Parathyroid adenoma (tissue), 2 donors: ENCODE measurements at regions not wholly inside any gene's neighbourhood (a gene's known extent, or its start where the extent isn't known, plus 50 kb on each side); places are given as distances from the start of the nearest gene placed in this dataset.
"Not testable (repeated sequence)": the region's sequence is repeated elsewhere in the genome, so short reads cannot be mapped to it uniquely, and the experiment has no call there.

Experiments used
- H2AFZ ChIP-seq: fragments of 300-600 bp; sonication (generic); one replicate; pipeline ENCODE4 v1.7.0; 2017; ENCODE audit warnings: antibody characterized with exemption, mild to moderate bottlenecking
- H3K27ac ChIP-seq: fragments of 300-600 bp; sonication (generic); one replicate; pipeline ENCODE4 v1.7.0; 2017
- H3K27me3 ChIP-seq: fragments of 300-600 bp; sonication (generic); one replicate; pipeline ENCODE4 v1.7.0; 2017; ENCODE audit warnings: low read length; ENCODE audit not compliant: control insufficient read depth, insufficient read depth
- H3K36me3 ChIP-seq: fragments of 300-600 bp; sonication (generic); one replicate; pipeline ENCODE4 v1.7.0; 2017; ENCODE audit warnings: low read length; ENCODE audit not compliant: control insufficient read depth, insufficient read depth
- H3K4me1 ChIP-seq: fragments of 300-600 bp; sonication (generic); one replicate; pipeline ENCODE4 v1.7.0; 2017; ENCODE audit warnings: control low read depth
- H3K4me2 ChIP-seq: fragments of 300-600 bp; sonication (generic); one replicate; pipeline ENCODE4 v1.7.0; 2017; ENCODE audit warnings: low read length
- H3K4me3 ChIP-seq: fragments of 300-600 bp; sonication (generic); one replicate; pipeline ENCODE4 v1.7.0; 2017; ENCODE audit warnings: low read depth, low read length
- H3K79me2 ChIP-seq: fragments of 300-600 bp; sonication (generic); one replicate; pipeline ENCODE4 v1.7.0; 2017; ENCODE audit warnings: control low read depth
- H3K9ac ChIP-seq: fragments of 300-600 bp; sonication (generic); one replicate; pipeline ENCODE4 v1.7.0; 2017; ENCODE audit warnings: mild to moderate bottlenecking
- H3K9me3 ChIP-seq: fragments of 300-600 bp; sonication (generic); one replicate; pipeline ENCODE4 v1.7.0; 2017; ENCODE audit warnings: low read length; ENCODE audit not compliant: control insufficient read depth
- TF ChIP-seq, protein P1 (sequence below): fragments of 300-600 bp; sonication (generic); IDR thresholded peaks from one replicate; pipeline ENCODE4 v1.7.0; 2017; ENCODE audit warnings: antibody characterized with exemption, mild to moderate bottlenecking
- donor health status: primary hyperparathyroidism.

DNA sequence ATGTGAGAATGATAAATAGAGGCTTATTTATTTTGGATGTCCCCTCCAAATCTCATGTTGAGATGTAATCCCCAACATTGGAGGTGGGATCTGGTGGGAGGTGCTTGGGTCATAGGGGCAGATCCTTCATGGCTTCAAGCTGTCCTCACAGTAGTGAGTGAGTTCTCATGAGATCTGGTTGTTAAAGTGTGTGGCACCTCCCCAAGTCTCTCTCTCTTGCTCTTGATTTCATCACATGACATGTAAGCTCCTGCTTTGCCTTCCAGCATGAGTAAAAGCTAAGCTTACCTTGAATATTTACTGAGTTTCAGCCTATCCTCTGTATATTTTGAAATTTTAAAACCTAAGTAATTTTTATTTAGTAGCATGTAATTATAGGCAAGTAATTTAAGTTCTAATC lies 444.9 kb downstream of the ARL4A start:
- H3K27me3 ChIP-seq: no peaks in the 10 kb centered on the region
- H3K9ac ChIP-seq: no peak overlapping the region
- TF ChIP-seq, protein P1, sequence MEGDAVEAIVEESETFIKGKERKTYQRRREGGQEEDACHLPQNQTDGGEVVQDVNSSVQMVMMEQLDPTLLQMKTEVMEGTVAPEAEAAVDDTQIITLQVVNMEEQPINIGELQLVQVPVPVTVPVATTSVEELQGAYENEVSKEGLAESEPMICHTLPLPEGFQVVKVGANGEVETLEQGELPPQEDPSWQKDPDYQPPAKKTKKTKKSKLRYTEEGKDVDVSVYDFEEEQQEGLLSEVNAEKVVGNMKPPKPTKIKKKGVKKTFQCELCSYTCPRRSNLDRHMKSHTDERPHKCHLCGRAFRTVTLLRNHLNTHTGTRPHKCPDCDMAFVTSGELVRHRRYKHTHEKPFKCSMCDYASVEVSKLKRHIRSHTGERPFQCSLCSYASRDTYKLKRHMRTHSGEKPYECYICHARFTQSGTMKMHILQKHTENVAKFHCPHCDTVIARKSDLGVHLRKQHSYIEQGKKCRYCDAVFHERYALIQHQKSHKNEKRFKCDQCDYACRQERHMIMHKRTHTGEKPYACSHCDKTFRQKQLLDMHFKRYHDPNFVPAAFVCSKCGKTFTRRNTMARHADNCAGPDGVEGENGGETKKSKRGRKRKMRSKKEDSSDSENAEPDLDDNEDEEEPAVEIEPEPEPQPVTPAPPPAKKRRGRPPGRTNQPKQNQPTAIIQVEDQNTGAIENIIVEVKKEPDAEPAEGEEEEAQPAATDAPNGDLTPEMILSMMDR: no peak
- H3K27ac ChIP-seq: no peak overlapping the region
- H2AFZ ChIP-seq: no peak overlapping the region
- H3K4me1 ChIP-seq: no peaks in the 10 kb centered on the region
- no peaks in the 10 kb centered on the region for H3K36me3 ChIP-seq
- H3K79me2 ChIP-seq: no peaks in the 10 kb centered on the region
- H3K4me3 ChIP-seq: no peak overlapping the region
- H3K9me3 ChIP-seq: no peaks in the 10 kb centered on the region
- no peak overlapping the region for H3K4me2 ChIP-seq

DNA sequence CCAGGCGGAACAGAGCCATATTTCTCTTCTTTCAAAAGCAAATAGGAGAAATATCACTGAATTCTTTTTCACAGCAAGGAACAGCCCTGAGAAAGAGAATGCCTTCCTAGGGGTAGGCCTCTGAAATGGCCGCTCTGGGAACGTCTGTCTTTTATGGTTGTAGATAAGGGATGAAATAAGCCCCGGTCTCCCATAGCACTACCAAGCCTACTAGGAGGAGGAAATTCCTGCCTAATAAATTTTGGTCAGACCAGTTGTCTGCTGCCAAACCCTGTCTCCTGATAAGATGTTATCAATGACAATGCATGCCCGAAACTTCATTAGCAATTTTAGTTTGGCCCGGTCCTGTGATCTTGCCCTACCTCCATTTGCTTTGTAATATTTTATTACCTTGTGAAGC lies 448.9 kb downstream of the ARL4A start:
- not testable (repeated sequence) for H3K9me3 ChIP-seq

DNA sequence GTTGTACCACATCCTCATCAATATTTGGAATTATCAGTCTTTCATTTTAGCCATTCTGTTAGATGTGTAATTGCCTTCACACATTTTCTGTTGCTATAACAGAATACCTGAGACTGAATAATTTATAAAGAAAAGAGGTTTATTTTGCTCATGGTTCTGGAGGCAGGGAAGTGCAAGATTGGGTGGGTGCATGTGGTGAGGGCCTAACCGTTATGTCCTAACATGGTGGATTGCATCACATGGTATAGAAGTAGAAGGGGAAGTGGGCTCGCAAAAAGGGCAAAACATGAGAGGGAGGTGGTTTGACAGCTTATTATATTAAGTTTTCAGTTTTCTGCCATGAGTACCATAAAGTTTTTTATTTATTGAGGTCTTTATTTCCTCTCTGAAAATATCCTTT lies 452.0 kb downstream of the ARL4A start:
- TF ChIP-seq, protein P1: no peak
- Histone ChIP-seq H3K4me1 (no peaks in the 10 kb centered on the region), H3K4me3 (no peak overlapping the region), H3K79me2 (no peaks in the 10 kb centered on the region), H2AFZ (no peak overlapping the region), H3K9ac (no peak overlapping the region), H3K4me2 (no peak overlapping the region), H3K27me3 (no peaks in the 10 kb centered on the region), H3K36me3 (no peaks in the 10 kb centered on the region), H3K9me3 (no peaks in the 10 kb centered on the region), H3K27ac (no peak overlapping the region)

More for the DNA sequence above, 448.9 kb downstream of the ARL4A start:
- H3K4me1 ChIP-seq, H3K79me2 ChIP-seq, H3K4me3 ChIP-seq, H3K9ac ChIP-seq, H3K4me2 ChIP-seq, H2AFZ ChIP-seq, H3K27me3 ChIP-seq, H3K27ac ChIP-seq, H3K36me3 ChIP-seq: not testable (repeated sequence)

DNA sequence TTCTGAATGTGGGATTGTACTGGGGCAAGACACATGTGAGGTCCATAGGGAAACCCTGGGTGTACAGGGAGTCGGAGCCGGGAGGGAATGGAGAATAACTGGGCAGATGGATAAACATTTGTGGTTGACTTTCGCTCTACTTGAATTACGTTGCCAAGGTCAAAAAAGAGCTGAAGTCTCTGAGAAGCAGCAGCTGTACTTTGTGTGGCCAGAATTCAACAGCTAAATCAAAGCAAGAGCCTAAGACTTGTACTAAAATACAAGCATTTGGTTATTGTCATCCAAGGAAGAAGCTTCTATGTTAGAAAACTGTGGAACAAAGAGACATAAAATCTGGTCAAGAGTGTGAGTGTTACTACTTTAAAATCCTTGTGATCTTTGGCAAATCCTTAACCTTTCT lies 457.2 kb downstream of the ARL4A start:
- Histone ChIP-seq H3K36me3 (no peaks in the 10 kb centered on the region), H3K27me3 (no peaks in the 10 kb centered on the region), H3K4me3 (no peak overlapping the region), H3K27ac (no peak overlapping the region), H3K9me3 (no peaks in the 10 kb centered on the region), H3K4me2 (no peak overlapping the region), H3K79me2 (no peaks in the 10 kb centered on the region), H2AFZ (no peak overlapping the region), H3K9ac (no peak overlapping the region), H3K4me1 (no peaks in the 10 kb centered on the region)
- TF ChIP-seq, protein P1: no peak

DNA sequence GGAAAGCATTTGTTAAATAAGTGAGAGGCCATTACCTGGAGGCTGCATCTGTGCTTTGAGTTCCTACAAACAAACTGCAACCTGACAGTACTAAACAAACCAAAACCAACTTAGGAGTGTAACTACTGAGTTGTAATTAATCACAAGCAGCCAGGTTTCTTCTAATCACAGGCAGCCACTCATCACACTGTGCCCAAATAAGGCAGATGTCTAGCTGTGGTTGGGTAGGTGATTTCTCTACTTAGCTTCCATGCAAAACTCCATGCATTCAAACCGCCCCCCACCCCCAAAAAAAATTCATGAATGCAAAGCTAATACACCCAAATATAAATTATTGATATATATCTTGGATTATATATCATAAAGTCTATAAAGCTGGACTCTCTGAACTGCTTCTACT lies 461.1 kb downstream of the ARL4A start:
- no peaks in the 10 kb centered on the region for H3K4me1 ChIP-seq
- TF ChIP-seq, protein P1: no peak

More for the DNA sequence above, 461.1 kb downstream of the ARL4A start:
- H3K27me3 ChIP-seq: no peaks in the 10 kb centered on the region
- H2AFZ ChIP-seq: no peak overlapping the region
- no peaks in the 10 kb centered on the region for H3K36me3 ChIP-seq
- no peaks in the 10 kb centered on the region for H3K79me2 ChIP-seq
- no peak overlapping the region for H3K4me3 ChIP-seq
- H3K9me3 ChIP-seq: no peaks in the 10 kb centered on the region
- no peak overlapping the region for H3K4me2 ChIP-seq
- H3K27ac ChIP-seq: no peak overlapping the region
- no peak overlapping the region for H3K9ac ChIP-seq
